Left forelimb (tissue), 1 donor: ENCODE measurements at regions not wholly inside any gene's neighbourhood (a gene's known extent, or its start where the extent isn't known, plus 50 kb on each side); places are given as distances from the start of the nearest gene placed in this dataset.

ENCODE experiments used
- DNase-seq: peaks from one replicate; pipeline ENCODE4 v3.0.0-alpha.2; 2018; ENCODE audit warnings: low spot score

- no peak for DNase-seq
Measured at GRCh38 chr2:204184226-204184625, 247.7 kb downstream of the ICOS start.

- no peak for DNase-seq
Measured at GRCh38 chr2:204187229-204188083, 250.9 kb downstream of the ICOS start.

GRCh38 chr2:204191574-204191973, 255.0 kb downstream of the ICOS start:
- DNase-seq = no peak

- no peak for DNase-seq
Measured at GRCh38 chr2:204195498-204195897, 258.9 kb downstream of the ICOS start.

- DNase-seq = no peak
Measured at GRCh38 chr2:204197336-204198005, 260.9 kb downstream of the ICOS start.

- no peak for DNase-seq
Measured at GRCh38 chr2:204199357-204199756, 262.8 kb downstream of the ICOS start.

DNA sequence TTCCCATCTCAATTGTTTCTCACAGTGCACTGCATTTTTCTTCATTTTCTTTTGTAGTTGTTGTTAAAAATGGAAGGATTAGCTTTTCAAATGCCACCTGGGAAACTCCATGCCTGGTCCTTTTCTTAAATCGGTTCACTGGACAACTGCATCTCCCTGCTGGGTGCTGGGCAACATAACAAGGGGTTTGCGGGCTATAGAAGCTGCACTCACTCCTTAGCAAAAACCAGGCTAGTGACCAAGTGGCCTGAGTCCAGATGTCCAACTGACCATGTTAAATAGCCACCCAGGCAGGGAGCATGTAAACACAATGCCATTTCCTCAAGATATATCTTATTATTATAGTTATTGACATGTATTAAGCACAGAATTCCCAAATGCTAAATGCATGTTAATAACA, 264.9 kb downstream of the ICOS start:
- DNase-seq = no peak

- no peak for DNase-seq
Measured at GRCh38 chr2:204202253-204202652, 265.7 kb downstream of the ICOS start.

GRCh38 chr2:204203704-204204103, 267.1 kb downstream of the ICOS start:
- DNase-seq = no peak

DNA sequence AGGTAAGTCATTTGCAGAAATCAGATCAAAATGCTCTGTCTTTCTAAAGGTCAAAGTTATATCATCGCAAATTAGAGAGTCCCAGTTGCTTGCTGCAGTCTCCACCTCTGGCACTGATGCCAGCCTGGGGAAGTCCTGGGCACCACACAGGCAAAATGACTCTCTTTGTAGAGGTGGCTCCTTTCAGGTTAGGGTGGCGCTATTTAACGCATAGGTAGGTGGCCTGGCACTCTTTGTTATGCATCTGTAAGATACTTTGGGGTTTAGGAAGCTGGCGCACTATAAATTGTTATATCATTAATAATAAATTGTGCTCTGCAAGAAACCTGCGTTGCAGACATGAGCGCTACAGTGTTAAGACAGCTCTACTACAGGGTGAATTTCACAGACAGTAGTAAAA, 268.5 kb downstream of the ICOS start:
- DNase-seq = no peak

- DNase-seq = no peak
Measured at GRCh38 chr2:204205538-204205937, 269.0 kb downstream of the ICOS start.

DNA sequence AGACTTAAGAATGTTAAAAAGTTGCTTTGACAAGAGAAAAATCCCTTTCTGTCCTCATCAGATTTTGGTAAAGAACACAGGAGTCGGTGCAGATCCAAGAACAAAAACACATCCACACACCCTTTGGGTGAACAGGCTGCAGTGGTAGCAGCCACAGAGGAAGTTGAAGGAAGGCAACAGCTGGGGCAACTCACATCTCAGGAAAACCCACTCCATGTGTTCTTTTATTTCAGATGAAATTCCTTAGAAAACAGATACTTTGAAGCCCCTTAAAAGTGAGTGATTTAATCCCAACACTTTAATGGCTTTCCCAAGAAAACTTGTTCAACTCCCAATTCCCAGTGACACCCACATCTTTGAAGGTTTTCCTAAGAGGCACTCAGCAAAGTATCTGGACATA, 271.3 kb downstream of the ICOS start:
- no peak for DNase-seq

- DNase-seq = no peak
Measured at GRCh38 chr2:204213588-204213987, 277.0 kb downstream of the ICOS start.

GRCh38 chr2:204218040-204218439, 281.5 kb downstream of the ICOS start:
- DNase-seq = no peak

DNA sequence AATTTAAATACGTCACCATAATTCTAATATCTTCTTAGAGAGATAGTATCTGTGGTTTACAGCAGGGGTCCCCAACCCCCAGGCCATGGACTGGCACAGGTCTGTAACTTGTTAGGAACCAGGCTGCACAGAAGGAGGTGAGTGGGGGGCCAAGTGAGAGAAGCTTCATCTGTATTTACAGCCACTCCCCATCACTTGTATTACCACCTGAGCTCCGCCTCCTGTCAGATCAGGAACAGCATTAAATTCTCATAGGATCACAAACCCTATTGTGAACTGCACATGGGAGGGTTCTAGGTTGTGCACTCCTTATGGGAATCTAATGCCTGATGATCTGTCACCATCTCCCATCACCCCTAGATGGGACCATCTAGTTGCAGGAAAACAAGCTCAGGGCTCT, 282.6 kb downstream of the ICOS start:
- no peak for DNase-seq

DNA sequence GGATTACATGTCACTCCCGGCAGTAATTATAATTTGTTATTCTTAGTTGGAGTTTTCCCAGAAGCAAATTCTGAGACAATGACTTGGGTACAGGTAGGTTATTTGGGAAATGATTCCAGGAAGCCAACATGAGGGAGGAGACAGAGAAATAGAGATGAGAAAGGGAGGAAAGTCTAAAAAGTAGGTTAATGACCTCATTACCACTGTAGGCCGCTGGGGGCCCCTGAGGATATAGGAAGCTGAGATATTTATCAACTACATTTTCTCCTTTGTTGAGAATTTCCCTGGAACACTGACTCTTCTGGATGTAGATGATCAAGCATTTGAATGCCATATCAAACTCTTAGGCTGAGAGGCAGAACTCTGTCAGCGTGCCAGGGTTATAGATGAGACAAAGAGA, 284.3 kb downstream of the ICOS start:
- no peak for DNase-seq

DNA sequence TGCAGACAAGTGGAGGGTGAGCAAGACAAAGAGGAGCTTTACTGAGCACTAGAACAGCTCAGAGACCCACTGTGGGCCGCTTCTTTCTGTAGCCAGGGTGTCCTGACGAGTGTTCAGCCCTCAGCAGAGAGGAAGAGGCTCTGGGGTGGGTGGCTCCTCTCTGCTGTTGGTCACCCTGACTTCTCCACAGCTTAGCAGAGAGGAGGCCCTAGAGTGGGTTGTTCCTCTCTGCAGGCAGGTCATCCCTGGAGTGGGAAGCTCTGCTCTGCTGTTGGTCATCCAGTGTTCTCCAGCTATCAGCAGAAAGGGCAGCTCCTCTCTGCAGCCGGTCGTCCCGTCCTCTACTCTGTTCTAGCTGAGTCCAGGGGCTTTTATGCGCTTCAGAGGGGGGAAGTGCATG, 286.5 kb downstream of the ICOS start:
- DNase-seq = no peak

DNA sequence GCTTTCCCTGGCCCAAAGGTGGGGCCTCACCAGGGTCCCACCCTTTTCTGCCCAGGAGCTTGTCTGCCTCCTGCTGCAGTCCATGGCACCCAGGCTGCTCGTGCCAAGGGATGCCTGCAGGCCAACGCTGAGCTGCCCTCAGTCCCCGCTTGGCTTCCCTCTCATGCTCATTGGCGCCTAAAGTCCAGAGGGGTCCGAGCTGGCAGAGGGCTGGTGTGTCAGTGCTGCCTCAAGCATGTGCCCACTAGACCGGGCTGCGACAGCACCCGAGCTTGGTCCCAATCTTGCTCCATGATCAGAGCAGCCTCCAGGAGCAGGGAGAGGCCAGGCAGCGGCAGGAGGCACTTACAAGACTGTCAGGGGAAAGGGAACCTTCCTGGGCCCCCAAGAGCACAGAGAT, 287.0 kb downstream of the ICOS start:
- no peak for DNase-seq

- DNase-seq = no peak
Measured at GRCh38 chr2:204225671-204226073, 289.1 kb downstream of the ICOS start.

- no peak for DNase-seq
Measured at GRCh38 chr2:204226305-204226880, 289.8 kb downstream of the ICOS start.

- no peak for DNase-seq
Measured at GRCh38 chr2:204228169-204228886, 291.8 kb downstream of the ICOS start.

DNA sequence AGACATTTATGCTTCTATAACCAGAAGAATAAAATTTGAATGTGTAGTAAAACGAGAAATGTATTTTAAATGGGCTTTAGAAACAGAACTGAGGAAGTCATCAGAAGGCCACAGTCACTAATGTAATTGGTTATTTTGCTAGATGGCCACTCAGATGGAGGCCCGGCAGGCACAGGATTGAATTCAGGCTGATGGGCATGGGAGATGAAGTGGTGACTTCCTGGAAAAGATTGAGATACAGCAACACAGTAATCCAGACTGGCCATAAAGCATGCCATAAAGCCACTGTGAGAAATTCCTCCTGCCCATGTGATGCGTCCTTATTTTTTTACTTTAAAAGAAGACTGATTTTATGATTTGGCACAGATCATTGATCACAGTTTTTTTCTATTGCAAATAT, 297.7 kb downstream of the ICOS start:
- no peak for DNase-seq

GRCh38 chr2:204234879-204235278, 298.3 kb downstream of the ICOS start:
- DNase-seq = no peak
